Smooth muscle cell (in vitro differentiated cells): ENCODE measurements at regions not wholly inside any gene's neighbourhood (a gene's known extent, or its start where the extent isn't known, plus 50 kb on each side); places are given as distances from the start of the nearest gene placed in this dataset.

Experiments
- DNase-seq: peaks from one replicate; lab custom pipeline; 2025; ENCODE audit not compliant: unreplicated experiment; lab: John Stamatoyannopoulos, UW
- H2AFZ ChIP-seq: fragments of 200-600 bp; sonication (generic); 2 replicates; pipeline ENCODE4 v1.6.0; 2016; ENCODE audit warnings: antibody characterized with exemption, low read depth, mild to moderate bottlenecking
- H3F3A ChIP-seq: fragments of 200-600 bp; sonication (generic); 2 replicates; pipeline ENCODE4 v1.6.0; 2017; ENCODE audit warnings: antibody characterized with exemption, low read depth
- H3K27ac ChIP-seq: fragments of 200-600 bp; sonication (generic); 2 replicates; pipeline ENCODE4 v1.5.1; 2016; ENCODE audit warnings: low read depth, mild to moderate bottlenecking
- H3K27me3 ChIP-seq: fragments of 200-600 bp; sonication (generic); 2 replicates; pipeline ENCODE4 v1.6.1; 2016; ENCODE audit warnings: low read depth, mild to moderate bottlenecking
- H3K36me3 ChIP-seq: fragments of 200-600 bp; sonication (generic); 2 replicates; pipeline ENCODE4 v1.5.1; 2016; ENCODE audit warnings: low read depth
- H3K4me1 ChIP-seq: fragments of 200-600 bp; sonication (generic); 2 replicates; pipeline ENCODE4 v1.5.1; 2016; ENCODE audit warnings: low read depth
- H3K4me2 ChIP-seq: fragments of 200-600 bp; sonication (generic); 2 replicates; pipeline ENCODE4 v1.6.0; 2016; ENCODE audit warnings: mild to moderate bottlenecking
- H3K4me3 ChIP-seq: fragments of 200-600 bp; sonication (generic); 2 replicates; pipeline ENCODE4 v1.5.1; 2016; ENCODE audit warnings: mild to moderate bottlenecking
- H3K79me2 ChIP-seq: fragments of 200-600 bp; sonication (generic); 2 replicates; pipeline ENCODE4 v1.6.0; 2016; ENCODE audit warnings: low read depth, mild to moderate bottlenecking
- H3K9ac ChIP-seq: fragments of 200-600 bp; sonication (generic); 2 replicates; pipeline ENCODE4 v1.6.0; 2016; ENCODE audit warnings: low read depth
- H3K9me3 ChIP-seq: fragments of 200-600 bp; sonication (generic); replicated peaks from 2 replicates; pipeline ENCODE4 v1.5.1; 2016; ENCODE audit warnings: low read depth
- H4K20me1 ChIP-seq: fragments of 200-600 bp; sonication (generic); 2 replicates; pipeline ENCODE4 v1.6.0; 2016; ENCODE audit warnings: low read depth
- WGBS: methylation state at CpG from one replicate; pipeline ENCODE4 v1.1.7; 2016; ENCODE audit warnings: low lambda C conversion rate; 5-methylcytosine and 5-hydroxymethylcytosine counted together
- TF ChIP-seq, protein P1 (sequence below): fragments of 200-600 bp; sonication (generic); IDR thresholded peaks from 2 replicates; pipeline ENCODE4 v1.5.1; 2017; ENCODE audit warnings: borderline replicate concordance, mild to moderate bottlenecking, antibody characterized with exemption; ENCODE audit not compliant: insufficient read depth, poor library complexity, severe bottlenecking

DNA sequence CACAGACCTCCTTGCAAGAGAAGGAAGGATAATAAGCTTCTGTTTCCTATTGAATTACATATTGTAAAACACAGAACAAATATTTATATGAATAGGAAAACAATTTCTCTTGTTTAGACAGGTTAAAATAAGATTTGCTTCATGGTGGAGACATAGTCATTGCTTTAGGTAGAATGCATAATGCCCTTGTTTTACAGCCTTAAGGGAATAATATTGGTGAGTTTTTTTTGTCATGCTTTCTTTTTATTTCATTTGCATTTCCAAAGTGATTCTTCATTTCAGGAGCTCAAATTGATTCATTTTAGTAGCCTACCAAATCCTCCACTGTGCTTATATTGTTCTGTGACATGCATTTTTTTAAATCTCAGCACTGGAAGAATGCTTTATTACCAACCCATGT is 690.7 kb downstream of the OLFM4 start:
- Histone ChIP-seq H3K4me3 (no peak overlapping the region), H4K20me1 (no peaks in the 10 kb centered on the region), H3K27me3 (no peaks in the 10 kb centered on the region), H3K4me1 (no peaks in the 10 kb centered on the region), H3K27ac (no peak overlapping the region), H3F3A (no peaks in the 10 kb centered on the region), H3K36me3 (no peaks in the 10 kb centered on the region), H3K79me2 (no peaks in the 10 kb centered on the region), H3K9ac (no peak overlapping the region), H2AFZ (no peak overlapping the region), H3K9me3 (no peaks in the 10 kb centered on the region), H3K4me2 (no peak overlapping the region)
- DNase-seq, result no peak
- TF ChIP-seq, protein P1, sequence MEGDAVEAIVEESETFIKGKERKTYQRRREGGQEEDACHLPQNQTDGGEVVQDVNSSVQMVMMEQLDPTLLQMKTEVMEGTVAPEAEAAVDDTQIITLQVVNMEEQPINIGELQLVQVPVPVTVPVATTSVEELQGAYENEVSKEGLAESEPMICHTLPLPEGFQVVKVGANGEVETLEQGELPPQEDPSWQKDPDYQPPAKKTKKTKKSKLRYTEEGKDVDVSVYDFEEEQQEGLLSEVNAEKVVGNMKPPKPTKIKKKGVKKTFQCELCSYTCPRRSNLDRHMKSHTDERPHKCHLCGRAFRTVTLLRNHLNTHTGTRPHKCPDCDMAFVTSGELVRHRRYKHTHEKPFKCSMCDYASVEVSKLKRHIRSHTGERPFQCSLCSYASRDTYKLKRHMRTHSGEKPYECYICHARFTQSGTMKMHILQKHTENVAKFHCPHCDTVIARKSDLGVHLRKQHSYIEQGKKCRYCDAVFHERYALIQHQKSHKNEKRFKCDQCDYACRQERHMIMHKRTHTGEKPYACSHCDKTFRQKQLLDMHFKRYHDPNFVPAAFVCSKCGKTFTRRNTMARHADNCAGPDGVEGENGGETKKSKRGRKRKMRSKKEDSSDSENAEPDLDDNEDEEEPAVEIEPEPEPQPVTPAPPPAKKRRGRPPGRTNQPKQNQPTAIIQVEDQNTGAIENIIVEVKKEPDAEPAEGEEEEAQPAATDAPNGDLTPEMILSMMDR, result no peak

GRCh38 chr13:53732664-53733063 is 704.1 kb downstream of the OLFM4 start:
- H3K4me1 ChIP-seq, result no peaks in the 10 kb centered on the region
- no peaks in the 10 kb centered on the region for H3K27me3 ChIP-seq
- H3K79me2 ChIP-seq, result no peaks in the 10 kb centered on the region
- no peak overlapping the region for H3K4me2 ChIP-seq
- no peak overlapping the region for H3K9ac ChIP-seq
- no peak for DNase-seq
- H4K20me1 ChIP-seq, result no peaks in the 10 kb centered on the region
- WGBS, result 81% methylated on average over 3 of the region's 3 CpGs
- TF ChIP-seq, protein P1, result no peak
- H3K36me3 ChIP-seq, result no peaks in the 10 kb centered on the region
- H3F3A ChIP-seq, result no peaks in the 10 kb centered on the region
- no peak overlapping the region for H3K4me3 ChIP-seq
- H3K9me3 ChIP-seq, result no peaks in the 10 kb centered on the region
- no peak overlapping the region for H2AFZ ChIP-seq
- H3K27ac ChIP-seq, result no peak overlapping the region

- Histone ChIP-seq H3K27ac (no peak overlapping the region), H3K9ac (no peak overlapping the region), H3K36me3 (no peaks in the 10 kb centered on the region), H3K79me2 (no peaks in the 10 kb centered on the region), H3K4me3 (no peak overlapping the region), H2AFZ (no peak overlapping the region), H3K4me2 (no peak overlapping the region), H4K20me1 (no peaks in the 10 kb centered on the region), H3K9me3 (no peaks in the 10 kb centered on the region), H3K27me3 (no peaks in the 10 kb centered on the region), H3F3A (no peaks in the 10 kb centered on the region), H3K4me1 (no peaks in the 10 kb centered on the region)
- TF ChIP-seq, protein P1, result no peak
- no peak for DNase-seq
- 97% methylated on average over 1 of the region's 1 CpG for WGBS
Observed at GRCh38 chr13:53743906-53744305, 715.3 kb downstream of the OLFM4 start.

- Histone ChIP-seq H4K20me1 (no peaks in the 10 kb centered on the region), H3K4me2 (no peak overlapping the region), H3K79me2 (no peaks in the 10 kb centered on the region), H3K4me1 (no peaks in the 10 kb centered on the region), H3K27ac (no peak overlapping the region), H3F3A (no peaks in the 10 kb centered on the region), H3K27me3 (no peaks in the 10 kb centered on the region), H3K36me3 (no peaks in the 10 kb centered on the region), H2AFZ (no peak overlapping the region), H3K9ac (no peak overlapping the region), H3K9me3 (no peaks in the 10 kb centered on the region), H3K4me3 (no peak overlapping the region)
- no peak for DNase-seq
- TF ChIP-seq, protein P1, result no peak
- WGBS, result 86% methylated on average over 1 of the region's 1 CpG
Observed at GRCh38 chr13:53747825-53748224, 719.2 kb downstream of the OLFM4 start.
